GM18505 (cell line): ENCODE measurements at regions not wholly inside any gene's neighbourhood (a gene's known extent, or its start where the extent isn't known, plus 50 kb on each side); places are given as distances from the start of the nearest gene placed in this dataset.

Experiments
- ATAC-seq: cut with Tn5 transposase; IDR thresholded peaks from one replicate; pipeline ENCODE4 v1.9.1; 2021; ENCODE audit not compliant: unreplicated experiment
- POLR2A ChIP-seq: IDR thresholded peaks from 4 replicates; pipeline ENCODE4 v1.6.1; 2011; ENCODE audit warnings: borderline replicate concordance; ENCODE audit not compliant: insufficient read depth, insufficient read length; ENCODE audit errors: extremely low read depth

DNA sequence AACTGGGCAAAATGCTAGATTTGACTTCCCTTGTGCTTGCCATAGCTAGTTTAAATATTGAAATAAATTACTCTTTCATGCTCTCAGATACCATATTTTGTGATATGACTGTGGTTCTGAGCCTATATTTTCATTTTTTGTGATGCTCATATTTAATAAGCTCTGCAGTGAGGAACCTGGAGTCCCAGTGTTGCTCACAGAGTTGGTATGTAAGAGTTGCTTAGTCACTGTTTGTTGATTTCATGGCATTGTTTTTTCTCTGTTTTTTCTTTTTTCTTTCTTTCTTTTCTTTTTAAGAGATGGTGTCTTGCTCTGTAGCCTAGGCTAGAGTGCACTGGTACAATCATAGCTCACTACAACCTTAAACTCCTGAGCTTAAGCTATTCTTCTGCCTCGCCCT is 750.5 kb upstream of the TMEM132C start:
- no peak for ATAC-seq
- TF ChIP-seq POLR2A: no peak

DNA sequence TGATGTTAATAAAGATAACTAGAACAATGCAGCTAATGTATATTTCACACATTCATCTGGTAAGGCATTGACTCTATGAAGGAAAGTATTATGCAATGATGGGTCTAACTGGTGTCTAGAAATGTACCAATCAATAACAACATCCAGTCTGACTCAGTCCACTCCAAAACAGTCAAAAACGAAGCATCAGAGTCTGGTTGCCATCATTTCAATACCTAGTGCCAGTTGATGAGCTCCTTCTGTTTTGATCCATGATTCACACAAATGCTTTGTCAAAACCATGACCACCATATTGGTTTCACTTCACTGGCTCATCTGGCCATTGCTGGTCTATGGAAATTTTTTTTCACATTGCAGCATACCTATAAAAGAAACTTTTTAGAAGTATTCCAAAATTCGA is 747.2 kb upstream of the TMEM132C start:
- no peak for ATAC-seq

DNA sequence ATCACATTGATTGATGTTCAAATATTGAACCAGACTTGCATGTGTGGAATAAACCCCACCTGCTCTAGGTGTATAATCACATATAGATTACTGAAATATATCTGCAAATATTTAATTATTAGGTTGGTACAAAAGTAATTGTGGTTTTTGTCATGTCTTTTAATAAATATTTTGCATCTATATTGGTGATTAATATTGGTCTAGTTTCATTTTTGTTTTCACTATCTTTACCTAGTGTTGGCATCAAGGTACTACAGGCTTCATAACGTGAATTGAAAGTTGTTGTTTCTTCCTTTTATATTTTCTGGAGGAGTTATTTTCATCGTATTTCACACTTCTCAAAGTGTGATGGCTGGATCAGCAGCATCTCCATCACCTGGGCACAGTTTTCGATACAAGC is 740.0 kb upstream of the TMEM132C start:
- ATAC-seq: no peak
- TF ChIP-seq POLR2A: no peak

More for the DNA sequence above, 747.2 kb upstream of the TMEM132C start:
- TF ChIP-seq POLR2A: no peak

DNA sequence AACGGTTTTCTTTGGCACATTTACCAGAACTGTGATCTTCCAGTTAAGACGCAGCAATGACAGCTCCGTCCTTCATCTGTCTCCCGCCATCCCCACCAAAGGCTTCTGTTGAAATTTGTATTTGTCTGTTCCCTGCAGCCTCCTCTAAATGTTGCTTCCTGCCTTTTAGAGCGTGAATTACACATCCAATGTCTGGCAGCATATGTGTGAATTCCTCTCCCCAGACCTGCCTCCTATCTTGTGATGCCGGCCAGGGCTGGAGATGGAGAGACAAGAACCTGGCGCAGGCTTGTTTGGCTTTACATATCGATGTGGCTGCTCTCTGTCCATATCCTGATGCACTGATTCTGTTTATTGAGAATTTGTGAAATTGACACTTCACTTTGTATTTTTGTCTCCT is 738.4 kb upstream of the TMEM132C start:
- TF ChIP-seq POLR2A: no peak

DNA sequence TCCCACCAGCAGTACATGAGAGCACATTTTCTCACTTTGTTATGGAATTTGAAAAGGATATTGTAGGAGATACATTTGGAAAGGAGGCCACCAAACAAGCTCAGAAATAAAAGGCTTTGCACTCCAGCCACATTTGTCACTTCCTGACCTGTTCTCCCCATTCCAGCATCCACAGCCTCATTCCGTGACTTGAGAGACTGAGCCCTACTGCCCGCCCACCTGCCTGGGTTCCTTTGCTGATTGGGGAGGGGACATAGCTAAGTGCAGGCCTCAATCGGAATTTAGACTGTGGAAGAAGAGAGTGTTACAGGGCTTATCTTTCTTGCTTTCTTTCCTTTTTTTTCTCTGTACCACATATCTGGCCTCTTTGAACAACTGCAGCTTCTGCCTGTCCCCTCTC is 735.4 kb upstream of the TMEM132C start:
- no peak for TF ChIP-seq POLR2A
- ATAC-seq: no peak

More for the DNA sequence above, 738.4 kb upstream of the TMEM132C start:
- ATAC-seq: no peak

DNA sequence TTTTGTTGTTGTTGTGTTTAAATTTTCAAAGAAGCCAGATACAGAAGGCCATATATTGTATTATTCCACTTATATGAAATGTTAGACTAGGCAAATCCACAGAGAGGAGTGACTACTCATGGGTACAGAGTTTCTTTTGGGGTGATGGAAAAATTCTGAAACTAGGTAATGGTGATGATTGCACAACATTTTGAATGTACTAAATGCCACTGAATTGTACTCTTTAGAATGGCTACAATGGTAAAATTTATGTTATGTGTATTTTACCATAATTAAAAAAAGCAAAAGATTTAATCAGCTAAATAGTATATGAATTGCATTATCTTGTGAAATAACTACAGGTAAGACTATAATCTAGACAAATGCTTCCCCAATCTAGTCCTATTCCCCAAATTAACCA is 733.6 kb upstream of the TMEM132C start:
- no peak for TF ChIP-seq POLR2A
- ATAC-seq: no peak

DNA sequence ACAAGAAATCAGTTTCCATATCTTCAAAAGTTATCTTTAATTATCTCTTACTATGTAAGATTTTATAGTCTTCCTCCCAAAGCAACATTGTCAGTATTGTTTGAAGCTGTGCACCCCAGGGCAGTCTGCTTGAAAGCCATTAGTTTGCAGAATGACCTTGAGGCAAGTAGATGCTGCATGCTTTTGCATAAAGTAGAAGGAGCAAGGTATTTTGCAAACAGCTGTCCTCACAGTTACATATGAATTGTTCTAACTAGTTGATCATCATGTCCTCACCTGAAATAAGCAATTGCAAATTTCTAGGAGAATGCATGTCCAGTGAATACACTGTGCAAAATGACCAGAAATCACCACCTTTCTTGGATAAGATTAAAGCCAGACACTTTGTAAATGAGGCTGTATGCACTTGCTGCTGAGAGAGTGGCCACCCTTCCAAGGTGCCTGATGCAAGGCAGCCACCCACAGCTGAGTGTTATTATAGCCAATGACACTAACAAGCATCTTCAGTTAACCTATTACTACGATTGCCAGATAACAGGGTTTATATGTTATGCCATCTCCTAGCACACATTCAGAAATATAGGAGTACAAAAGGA is 730.0 kb upstream of the TMEM132C start:
- ATAC-seq: no peak
- no peak for TF ChIP-seq POLR2A

DNA sequence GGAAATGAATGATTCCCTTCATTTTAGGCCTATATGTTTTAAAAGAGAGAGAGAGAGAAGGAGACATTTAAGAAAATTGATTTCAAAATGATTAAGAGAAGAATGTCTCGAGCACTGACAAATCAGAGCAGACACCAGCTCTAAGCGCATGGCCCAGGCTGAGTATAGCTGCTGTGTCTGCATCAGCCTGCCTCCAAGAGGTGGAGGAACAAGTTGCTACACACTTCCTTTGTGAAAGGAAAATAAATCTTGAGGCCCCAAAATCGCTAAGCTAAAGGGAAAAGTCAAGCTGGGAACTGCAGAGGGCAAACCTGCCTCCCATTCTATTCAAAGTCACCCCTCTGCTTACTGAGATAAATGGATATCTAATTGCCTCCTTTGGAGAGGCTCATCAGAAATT is 728.7 kb upstream of the TMEM132C start:
- no peak for TF ChIP-seq POLR2A
- no peak for ATAC-seq

DNA sequence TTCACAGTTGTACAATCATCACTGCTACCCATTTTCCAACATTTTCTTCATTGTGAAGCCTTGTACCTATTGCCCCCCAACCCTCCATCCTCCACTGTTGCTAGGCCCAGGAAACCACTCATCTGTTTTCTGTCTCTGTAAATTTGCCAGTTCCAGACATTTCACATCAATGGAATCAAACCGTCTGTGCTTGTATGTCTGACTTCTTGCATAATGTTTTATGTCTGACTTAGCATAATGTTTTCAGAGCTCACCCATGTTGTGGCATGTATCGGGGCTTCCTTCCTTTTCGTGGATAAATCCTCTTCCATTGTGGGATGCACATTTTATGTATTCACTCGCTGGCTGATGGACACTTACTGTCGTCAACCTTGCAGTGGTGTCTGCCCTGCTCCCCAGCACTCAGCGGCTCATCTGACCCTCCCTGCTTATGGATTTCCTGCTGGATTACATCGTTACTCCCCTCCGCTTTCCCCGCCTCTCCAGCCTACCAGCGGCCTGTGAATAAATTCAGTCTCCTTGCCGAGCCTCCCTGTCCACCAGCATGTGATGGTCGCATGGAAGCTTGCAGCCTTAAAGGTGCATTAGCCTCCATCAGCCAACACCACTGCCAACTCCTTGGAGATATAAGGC is 727.6 kb upstream of the TMEM132C start:
- ATAC-seq: no peak
- TF ChIP-seq POLR2A: no peak

DNA sequence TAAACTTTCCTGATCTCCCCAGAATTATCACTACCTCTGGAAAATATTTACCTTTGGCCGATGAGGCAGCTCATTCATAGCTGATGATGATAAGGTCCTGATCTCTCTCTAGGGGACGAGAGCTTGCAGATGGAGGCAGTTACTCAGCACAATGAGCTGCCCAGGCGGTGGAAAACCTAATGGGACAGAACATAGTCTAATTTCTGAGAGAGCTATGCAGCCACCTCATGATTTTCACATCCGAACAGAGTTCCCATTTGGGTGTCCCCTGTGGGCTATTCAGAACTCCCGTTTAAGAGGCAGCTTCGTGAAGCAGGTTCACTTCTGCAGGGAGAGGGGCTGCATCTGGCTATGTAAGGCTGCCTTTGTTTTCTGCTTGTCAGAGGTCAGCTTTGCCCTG is 724.6 kb upstream of the TMEM132C start:
- no peak for TF ChIP-seq POLR2A
- ATAC-seq: no peak

DNA sequence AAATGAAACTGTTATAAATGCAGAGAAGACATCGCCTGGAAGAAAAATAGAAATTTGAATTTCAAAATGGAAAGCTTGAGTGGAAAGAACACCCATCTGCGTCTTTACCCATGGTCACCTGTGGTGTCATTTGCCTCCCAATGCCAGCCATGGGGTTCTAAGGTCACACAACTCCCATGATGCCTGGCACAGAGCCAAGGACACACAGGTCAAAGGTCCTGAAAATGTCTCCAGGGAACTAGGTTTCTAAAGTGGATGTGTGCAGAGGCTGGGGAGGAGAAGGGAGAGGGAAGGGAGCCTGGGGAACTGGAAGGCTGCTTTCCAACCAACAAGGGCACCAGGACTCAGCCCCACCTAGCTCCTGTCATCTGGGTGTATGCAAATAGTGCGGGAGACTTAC is 724.0 kb upstream of the TMEM132C start:
- TF ChIP-seq POLR2A: no peak
- no peak for ATAC-seq

DNA sequence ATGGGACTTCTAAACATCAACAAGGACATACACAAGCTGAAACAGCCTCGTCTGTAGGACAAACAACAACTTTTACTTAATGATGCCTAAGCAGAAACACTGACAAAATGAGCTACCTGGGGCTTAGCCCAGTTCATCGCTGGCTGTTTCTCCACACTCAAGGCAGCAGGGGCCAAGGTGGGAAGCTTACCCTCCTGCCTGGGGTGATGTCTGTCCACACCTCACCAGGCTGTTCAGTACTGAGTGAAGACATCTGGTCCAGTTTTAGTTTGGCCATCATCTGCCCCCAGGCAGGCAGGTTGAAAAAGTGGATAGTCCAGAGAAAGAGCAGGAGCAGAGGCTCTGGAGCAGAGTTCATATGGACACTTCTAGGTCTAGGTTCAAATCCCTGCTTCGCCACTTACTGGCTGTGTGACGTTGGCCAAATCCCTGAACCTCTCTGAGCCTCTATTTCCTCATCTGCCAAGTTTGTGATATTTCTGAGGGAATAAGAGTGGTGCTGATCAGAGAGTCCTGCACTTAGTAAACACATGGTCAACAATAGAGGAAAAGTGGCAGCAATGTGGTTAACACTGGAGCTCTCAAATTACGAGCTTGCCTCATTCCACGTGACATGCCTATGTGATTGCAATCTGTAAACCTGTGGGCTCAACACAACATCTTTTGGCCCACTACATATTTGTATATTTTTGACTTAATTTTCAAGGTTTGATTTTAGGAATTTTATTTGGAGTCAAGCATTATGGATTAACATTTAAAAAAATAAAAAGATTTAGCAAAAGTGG is 720.1 kb upstream of the TMEM132C start:
- no peak for ATAC-seq
- TF ChIP-seq POLR2A: no peak

DNA sequence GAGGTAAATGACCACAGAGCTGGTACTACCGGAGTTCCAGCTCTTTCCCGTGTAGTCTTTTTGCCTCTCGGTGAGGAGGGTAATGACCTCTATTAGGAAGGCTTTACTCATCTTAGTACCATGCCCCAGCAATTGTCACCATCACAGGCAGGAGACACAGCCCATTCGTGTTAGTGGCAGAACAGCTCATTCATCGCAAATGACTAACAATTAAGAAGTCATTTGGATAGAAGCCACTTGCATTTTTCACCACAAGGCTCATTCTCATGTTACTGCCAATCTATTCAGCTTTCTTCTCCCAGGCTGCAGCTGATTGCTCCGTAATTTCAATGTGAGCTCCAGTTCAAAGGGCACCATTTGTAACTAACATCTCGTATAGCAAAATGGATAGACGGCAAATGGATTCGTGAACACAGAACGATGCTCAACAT is 718.8 kb upstream of the TMEM132C start:
- no peak for ATAC-seq
- TF ChIP-seq POLR2A: no peak

DNA sequence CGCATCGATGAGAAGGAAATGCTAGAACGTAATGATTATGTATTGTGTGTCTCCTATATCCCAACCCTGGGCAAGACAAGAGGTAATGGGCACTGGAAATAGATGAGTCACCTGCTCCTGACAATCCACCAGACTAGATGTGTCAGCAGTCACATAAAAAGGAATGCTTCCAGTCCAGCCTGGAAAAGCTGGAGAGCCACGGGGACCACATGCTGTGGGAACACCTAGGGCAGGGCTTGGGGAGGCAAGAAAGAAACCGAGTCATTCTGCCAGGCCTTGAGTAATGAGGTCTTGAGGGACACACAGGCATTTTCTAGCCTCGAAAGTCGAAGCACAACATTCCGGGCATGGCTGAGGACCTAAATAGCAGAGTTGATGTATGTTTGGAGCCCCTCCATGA is 716.7 kb upstream of the TMEM132C start:
- no peak for ATAC-seq

More for the DNA sequence above, 716.7 kb upstream of the TMEM132C start:
- TF ChIP-seq POLR2A: no peak
